NCI-H524 (cell line): ENCODE measurements at regions not wholly inside any gene's neighbourhood (a gene's known extent, or its start where the extent isn't known, plus 50 kb on each side); places are given as distances from the start of the nearest gene placed in this dataset.

ENCODE experiments used
- DNase-seq, 2 experiments: peaks; one replicate each; lab custom pipeline; 2025; lab: John Stamatoyannopoulos, UW

DNA sequence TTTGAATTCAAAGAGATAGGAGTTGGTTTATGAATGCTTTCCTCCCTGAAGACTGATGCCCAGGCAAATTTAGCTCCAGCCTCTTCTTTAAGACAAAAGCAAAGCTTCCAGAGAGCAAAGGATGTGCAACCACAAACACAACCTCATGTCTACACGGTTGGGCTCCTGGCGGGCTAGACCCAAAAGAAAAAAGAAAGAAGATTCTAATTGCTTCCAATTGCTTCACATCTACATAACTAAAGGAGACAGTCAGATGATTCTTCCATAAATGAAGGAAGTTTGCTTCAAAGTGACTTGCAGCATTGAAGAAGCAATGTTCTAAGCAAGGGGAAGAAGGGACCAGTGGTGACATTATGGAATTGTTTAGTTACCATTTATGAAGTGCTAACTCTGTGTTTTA is 1603.0 kb upstream of the TENM3 start:
- DNase-seq, result no peak

DNA sequence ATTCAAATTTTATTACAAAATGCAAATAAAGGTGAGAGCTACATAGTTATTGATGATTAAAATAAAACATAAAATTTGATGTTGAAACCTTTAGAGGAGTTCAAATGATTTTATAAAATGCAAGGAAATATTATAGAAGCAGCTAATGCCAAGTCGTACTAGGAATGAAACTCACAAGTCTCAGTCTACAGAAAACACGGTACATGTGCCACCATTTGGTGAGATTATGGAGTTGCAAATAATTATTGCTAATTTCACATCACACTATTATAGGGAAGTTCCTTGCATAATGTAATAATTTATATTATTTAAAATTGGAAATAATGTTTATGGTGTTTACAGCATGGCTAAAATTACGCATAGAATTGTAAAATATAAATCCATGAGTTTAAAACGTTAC is 1601.7 kb upstream of the TENM3 start:
- no peak for DNase-seq

DNA sequence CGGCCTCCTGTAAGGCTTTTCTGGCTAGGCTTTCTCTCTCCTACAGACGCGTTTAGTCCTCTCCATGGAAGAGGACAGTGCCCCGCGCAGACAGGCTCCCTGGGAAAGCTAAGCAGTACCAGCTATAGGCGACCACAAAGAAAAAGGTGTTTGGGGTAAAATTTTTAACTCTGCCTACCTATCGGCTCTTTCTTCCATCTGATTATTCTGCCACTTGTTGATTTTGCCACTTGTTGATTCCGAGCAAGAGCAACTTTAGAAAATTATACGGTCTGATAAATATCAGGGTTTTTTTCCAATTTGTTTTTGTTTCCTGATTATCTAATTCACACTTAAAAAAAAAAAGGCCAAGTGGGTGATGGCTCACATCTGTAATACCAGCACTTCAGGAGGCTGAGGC is 1600.5 kb upstream of the TENM3 start:
- no peak for DNase-seq

DNA sequence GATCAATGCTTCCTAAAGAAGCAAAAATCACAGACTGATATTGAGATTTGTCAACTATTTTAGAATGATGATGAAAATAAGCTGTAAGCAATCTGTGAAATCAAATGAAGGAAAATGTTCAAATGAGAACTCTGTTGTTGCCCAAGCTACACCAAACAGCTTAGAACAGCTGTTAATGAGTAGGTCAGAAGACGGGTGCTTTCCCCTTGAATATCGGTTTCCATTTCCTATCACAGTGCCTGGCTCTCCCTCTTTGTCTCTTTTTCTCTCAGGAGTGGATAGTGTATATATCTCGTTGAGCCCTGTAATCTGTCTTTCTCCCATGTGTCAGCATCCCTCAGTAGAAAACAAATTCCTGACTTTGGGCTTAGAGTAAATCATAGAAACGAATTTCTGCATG is 1592.9 kb upstream of the TENM3 start:
- DNase-seq, result no peak

DNA sequence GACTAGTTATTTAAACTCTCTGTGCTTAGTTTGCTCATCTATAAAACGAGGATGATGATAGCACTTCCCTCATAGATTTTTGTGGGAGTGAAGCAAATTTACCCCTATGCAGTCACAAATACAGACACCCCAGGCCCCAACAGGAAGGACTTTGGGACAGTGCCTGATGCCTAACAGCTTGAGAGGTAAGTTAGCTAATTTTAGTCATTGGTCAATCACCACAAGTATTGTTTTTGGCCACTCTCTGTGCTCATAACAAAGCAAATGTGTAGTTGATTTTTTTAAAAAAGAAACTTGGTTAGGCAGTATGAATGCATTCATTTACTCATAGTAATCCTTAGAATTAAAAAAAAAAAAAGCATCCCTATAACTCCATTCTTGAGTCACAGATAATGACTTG is 1590.7 kb upstream of the TENM3 start:
- no peak for DNase-seq

DNA sequence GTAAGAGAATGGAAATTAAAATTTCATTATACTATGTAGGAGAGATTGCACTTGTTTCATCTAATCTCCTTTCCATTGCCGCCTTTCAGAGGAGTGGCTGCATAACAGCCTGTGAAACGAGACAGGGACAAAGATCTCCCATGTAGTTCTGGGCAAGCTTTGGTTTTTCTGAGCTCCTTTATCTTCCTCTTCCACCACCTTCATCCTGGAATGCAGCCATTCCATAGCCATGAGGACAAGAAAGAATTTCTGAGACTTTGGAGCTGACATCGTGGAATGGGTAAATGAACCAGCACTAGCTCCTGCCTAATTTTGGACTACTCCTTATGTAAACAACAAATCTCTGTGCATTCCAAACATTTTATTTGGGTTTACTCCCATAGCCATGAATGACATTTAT is 1587.3 kb upstream of the TENM3 start:
- no peak for DNase-seq

DNA sequence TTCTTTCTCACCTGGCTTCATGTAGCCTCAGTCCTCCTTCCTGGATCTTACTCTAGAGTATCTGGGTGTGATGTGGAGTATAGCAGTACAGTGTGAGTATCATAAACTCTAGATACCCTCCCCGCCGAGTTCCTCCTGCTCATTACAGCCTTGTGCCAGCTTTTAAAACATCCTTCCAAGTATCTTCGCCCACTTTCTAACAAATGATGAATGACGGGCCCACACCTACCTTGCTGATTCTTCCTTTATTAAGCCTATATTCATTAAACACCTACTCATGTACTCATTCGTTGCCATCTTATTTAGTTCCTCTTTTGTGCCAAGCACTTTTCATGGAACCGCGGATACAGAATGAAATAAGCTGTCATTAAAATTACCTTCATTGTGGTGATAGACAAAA is 1585.3 kb upstream of the TENM3 start:
- no peak for DNase-seq

DNA sequence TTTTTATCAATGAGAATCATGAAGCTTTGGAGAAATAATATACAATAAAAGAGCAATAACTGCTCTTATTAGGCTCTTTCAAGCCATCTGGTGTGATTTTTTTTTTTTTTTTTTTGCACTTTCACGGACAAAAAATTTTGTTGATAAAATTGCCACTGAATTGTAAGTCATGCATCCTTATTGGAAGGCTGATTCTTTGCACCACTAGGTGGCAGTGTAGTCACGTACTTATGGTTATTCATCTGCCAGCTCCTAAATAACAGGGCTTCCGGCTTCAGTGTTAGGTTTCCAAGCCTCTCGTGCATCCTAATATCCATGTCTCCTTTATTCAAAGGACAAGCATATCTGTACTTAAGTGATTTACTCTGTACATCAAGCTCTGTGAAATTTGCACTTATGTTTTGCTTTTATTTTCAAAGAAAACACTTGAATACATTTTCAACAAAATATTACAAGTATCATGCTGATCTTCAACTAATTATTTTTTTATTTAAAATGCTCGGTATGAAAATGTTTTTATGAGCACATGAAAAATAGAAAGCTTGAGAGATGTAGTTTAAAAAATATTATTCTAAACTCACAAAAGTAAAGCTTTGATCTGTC is 1578.3 kb upstream of the TENM3 start:
- peak; percentile 64 to 80 for DNase-seq

DNA sequence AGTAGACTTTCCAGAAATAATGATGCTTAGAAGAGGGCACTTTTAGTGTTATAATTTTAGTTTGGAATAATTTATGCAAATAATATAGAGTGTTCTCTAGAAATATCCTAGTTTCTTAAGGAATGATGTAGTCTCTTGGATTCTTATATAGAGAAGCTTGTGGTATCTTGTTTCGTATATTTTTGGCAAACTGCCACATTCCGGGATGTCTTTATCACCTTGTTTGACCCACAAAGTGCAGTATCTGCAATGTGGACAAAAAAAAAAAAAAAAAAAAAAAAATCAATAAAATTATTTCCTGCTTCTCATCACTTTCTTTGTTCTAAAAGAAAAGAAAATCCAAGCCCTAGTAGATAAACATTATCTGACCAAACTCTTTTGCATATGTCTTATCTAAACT is 1577.7 kb upstream of the TENM3 start:
- DNase-seq, result peak in 1 of 2 experiments; percentile 4

DNA sequence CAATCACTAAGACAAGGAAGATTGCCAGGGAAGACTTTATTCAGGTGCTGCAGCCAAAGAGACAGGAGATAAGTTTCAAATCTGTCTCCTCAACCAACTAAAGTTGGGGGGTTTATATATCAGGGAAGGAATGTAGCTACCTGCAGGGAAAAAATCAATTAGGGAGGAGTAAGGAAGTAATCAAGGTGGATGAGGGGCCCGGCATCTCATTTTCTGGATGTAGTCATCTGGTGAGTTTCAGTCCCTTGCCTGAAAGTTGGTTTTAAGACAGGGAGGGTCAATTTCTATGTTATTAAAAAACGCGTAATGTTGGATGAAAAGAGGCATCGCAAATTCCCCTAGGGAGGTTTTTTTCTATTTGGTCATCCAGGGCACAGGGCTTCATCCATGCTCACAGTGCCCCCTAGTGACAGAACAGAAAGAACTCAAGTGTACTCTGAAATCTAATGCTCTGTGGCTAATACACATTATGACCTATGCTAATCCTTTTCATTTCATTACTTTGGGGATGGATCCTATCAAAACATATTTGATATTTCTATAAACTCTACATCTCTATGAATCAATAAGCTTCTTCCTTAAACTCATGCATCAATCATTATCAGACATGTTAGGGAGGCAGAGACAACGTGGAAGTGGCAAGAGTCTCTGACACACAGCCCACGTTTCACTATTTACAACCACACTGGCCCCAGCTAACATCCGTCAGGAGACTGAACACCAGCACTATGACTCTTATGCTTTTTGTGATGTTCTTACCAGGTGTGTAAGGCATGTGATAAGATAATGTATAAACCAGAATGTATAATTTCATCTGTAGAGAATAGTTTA is 1577.0 kb upstream of the TENM3 start:
- peak; percentile 18 to 61 for DNase-seq

DNA sequence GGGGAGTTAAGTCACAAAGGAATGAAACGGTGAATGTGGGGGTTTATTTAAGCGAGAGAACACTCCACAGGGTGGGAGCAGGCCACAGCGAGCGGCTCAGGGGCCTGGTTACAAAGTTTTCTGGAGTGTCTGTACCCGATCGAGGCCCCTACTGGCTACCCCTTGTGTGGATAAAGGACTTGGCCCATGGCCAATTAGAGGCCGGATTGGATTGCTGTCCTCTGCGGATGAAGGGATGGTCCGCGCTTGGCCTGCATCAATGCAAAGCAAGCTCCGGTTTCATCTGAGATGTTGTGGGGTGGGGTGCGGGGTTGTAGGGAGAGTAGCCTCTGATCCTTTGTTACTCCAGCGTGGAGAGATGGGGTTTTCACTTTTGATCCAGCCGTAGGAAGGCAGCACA is 1574.5 kb upstream of the TENM3 start:
- no peak for DNase-seq

DNA sequence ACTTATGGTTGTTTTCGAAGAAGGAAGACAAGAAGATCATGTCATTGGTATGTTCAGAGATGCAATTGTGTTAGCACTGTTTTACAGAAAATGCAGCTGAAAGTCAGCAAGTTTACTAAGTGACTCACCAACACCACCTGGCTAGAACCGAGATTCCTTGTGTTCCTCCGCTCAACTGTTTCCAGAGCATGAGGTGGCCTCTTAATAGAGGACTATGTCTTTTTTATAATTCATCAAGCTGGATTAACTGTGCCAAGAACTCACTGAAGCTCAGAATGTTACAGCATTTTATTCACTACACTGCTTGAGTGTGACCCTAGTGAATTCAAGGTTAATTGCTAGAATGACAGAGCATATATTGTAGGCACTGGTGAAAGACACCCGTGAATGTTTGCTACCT is 1573.5 kb upstream of the TENM3 start:
- DNase-seq, result no peak

DNA sequence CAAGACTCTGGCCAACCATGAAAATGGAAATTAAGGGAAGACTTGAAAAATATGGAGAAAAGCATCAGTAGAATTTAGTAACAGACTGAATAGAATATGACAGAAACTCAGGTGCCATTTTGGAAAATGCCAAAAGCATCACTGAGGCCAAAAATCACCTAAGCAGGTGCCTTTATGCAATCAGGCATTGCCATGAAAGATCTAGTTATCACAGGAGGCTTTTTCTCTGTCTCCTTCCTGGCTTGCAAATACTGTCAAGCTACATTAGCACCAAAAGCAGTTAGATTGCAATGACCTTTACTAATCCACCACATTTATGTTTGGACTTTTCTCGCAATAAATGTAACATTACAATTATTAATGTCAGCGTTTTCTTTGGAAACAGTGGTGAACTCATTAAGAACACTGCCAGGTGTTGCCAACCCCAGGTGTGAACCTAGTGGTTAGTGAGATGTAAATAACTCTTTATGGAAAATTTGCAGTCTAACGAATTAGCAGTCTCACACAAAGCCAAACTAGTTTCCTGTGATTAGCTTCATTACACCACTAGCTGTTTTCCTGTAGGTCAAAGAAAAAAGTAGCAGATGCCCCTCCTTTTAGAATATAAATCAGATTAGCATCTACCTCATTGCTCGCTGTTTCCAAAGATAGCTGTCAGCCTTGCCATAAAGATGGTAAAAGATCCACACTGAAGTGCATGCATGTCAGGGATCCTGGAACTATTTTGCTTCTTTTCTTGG is 1568.4 kb upstream of the TENM3 start:
- DNase-seq, result no peak

DNA sequence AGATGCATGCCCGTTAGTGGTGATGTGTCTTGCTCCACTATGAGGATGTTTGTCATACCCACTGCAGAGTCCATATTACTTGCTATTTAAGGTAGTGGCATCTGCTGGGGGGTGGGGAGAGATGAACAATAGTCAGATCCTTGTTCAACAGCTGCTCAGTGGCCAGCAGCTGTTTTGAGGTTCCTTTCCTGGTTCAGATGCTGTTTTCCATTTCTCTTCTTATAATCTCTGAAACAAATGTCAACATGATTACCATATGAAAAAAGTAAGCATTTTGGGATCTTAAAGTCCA is 1567.9 kb upstream of the TENM3 start:
- peak; percentile 48 to 76 for DNase-seq

DNA sequence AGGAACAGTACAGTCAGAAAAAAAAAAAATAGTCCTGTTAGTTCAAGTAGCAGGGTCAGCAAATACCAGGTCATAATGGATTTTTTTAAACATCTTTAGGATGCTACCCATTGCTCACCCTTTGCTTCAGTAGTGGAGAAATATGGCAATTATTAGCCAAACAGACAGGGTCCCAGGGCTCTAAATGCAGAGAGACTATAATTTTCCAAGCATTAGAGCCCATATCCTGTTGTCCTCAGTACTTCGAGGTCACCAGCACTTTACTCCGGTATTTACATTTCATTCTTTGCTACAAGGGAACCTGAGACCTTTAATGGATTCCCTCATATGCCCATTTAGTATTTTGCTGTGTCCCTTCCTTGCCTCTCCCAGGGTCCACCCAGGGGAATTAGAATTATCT is 1562.9 kb upstream of the TENM3 start:
- DNase-seq, result no peak

DNA sequence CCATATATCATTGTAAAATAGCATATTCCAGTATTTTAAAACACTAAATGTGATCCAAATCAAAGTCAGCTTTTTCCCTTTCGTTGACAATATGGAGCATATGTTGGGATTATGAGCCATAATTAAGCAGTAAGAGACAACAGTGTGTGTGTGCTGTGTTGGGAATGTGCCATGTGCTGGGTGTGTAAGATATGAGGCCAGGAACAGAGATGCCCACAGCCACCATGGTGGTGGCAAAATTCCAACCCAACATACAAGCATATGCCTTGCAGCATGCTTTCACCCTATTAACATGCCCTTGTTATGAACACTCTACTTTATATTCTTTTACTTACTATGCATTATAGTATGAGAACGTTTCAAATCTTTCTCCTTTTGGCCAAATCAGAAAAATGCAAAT is 1560.4 kb upstream of the TENM3 start:
- DNase-seq, result peak in 1 of 2 experiments; percentile 14

DNA sequence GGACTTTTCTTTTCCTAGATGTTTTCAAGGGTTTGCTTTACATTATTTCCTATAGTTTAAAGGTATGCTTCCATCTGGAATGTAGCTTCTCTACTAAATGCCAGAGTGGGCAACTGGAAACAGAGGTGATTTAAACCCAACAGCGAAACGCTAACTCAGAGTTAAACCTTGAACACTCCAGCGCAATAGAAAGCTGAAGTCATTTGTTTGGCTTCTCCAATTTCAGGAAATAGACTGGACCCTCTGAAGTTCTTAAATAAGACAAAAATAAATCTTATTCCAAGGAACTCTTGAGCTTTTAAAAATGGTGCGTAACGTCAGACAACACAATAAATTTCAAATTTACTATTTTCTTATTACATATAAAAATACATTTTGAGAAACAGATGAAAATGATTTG is 1560.0 kb upstream of the TENM3 start:
- DNase-seq, result no peak

DNA sequence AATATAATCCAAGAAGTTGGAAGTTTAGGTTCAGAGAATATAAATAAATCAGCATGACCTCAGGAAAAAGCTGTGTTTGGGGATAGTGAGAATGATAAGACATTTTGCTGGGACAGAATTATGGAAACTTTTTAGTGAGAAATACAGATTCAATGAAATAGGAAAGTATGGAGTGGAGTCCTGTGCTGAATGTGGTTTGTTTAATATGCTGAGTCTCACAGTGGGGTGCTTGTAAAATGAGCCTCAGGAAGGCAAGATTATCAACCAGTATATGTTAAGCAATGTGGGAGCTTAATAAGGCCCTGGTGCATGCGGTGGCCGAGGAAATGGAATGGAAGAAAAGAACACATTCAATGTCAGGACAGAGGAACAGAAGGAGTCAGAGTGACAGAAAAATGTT is 1554.7 kb upstream of the TENM3 start:
- no peak for DNase-seq

DNA sequence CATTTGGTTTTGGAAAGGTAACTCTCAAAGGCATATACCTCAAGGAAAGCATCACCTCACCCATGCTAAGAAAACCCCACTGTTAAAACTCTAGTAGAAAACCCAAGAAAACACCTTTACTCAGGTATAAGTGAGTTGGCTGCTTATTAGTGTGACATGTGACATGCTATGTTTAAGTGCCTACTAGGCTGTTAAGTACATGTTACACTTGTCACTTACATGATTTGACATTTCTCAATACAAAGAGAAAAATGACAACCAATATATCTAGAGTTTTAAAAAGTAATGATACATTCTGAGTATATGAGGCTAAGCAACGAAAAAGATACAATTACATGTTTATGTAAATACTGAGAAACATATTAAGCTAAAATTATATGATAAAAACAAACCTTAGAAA is 1548.3 kb upstream of the TENM3 start:
- DNase-seq, result no peak

DNA sequence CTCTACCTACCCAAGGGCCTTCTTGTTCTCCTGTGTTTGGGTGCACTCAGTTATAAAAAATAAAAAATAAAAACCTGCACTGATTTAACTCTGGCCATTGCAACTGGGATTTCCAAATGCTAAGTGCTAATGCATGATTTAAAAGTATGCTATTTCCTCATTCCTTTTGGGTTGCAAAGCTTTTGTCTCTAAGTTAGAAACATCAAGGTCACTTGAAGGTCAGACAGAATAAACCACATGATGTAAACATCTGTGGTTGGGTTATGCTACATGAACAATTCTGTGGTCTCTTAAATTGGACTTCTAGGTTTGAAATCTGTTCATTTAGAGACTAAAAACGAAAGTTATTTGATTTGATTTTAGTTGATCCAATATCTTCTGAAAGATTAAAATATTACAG is 1547.4 kb upstream of the TENM3 start:
- no peak for DNase-seq

DNA sequence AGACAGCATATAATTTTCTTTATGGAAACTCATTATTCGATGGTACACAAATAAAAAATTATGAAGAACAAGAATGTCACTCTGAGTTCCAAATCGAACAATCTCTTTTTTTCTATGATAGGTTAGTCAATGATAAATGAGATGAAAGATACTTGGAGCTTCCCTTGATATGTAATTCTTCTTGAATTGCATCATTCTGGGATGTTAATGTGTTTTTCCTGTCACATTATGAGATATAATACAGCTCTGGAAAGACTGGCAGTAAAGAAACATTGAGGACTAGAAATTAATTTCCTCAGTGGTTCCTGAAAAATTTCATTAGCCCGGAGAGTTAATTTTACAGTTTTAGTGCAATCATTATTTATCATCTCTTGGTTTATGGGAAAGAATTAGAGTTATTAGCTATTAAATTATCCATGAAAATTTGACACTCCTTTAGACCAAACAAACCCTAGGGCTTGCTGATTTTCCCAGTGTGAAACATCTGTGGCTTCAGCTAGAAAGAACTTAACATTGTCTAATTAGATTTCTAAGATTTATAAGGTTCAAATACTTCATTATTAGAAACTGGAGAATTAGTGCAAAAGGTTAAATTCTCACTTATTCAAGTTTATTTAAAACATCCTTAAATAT is 1546.6 kb upstream of the TENM3 start:
- no peak for DNase-seq

DNA sequence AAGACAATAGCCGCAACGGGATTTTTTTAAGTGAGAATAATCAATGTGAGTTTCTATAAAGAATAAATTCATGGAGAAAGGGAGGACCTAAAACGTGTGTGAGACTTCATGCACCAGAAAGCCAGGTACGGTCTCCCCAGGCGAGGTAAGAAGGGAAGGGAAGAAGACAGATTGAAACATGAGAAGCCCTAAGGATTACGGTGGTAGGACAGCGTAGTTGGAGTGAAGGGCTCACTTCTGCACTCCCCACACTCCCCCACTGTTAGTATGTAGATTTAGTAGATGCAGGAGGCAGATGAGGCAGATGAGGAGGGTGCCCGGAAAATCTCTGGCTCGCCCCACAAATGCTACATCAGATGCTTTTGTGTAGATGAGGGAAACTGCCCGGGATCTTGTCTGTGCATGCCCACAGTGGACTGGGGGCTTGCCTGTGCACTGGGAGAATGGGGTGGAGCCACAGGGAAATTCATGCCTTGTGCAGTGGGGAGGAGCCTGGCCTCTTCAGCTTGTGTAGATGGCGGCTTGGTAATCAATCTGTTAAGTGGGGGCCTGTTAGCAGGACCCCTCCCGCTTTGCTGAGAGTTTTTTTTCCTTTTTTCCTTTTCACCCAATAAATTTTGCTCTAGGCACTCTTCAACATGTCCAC is 1544.5 kb upstream of the TENM3 start:
- no peak for DNase-seq
